Activated CD4-positive, alpha-beta T cell treated with anti-CD3 and anti-CD28 coated beads, Interleukin-2, Interleukin-6, amounts not matched to agents 100 ng/mL and 50 ng/mL, durations not matched to agents 16 hours and 8 hours (primary cell): ENCODE measurements at regions not wholly inside any gene's neighbourhood (a gene's known extent, or its start where the extent isn't known, plus 50 kb on each side); places are given as distances from the start of the nearest gene placed in this dataset.
"Not testable (repeated sequence)": the region's sequence is repeated elsewhere in the genome, so short reads cannot be mapped to it uniquely, and the experiment has no call there.

ENCODE experiments used
- DNase-seq: peaks from one replicate; pipeline ENCODE4 v3.0.0-alpha.2; 2020

DNA sequence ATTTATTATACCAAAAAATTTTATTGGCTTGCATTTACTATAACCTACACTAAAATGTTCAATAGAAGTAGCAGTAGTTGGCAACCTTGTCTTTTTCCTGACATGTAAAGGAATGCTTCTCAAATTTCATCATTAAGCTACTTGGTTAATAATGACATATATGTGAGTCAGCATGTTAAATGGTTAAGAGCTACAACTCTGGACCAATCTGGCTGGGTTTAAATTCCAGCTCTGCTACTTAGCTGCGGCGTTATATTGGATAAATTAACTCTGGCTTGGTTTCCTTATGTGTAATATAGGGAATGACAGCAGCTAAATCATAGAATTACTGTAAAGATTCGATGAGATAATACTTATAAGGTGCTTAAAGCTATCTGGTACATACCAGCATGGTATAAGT lies 53.7 kb upstream of the OTOGL start:
- no peak for DNase-seq

GRCh38 chr12:80044694-80045046 lies 54.7 kb upstream of the OTOGL start:
- peak; percentile 58 for DNase-seq

GRCh38 chr12:80041692-80042091 lies 57.6 kb upstream of the OTOGL start:
- DNase-seq, result no peak

DNA sequence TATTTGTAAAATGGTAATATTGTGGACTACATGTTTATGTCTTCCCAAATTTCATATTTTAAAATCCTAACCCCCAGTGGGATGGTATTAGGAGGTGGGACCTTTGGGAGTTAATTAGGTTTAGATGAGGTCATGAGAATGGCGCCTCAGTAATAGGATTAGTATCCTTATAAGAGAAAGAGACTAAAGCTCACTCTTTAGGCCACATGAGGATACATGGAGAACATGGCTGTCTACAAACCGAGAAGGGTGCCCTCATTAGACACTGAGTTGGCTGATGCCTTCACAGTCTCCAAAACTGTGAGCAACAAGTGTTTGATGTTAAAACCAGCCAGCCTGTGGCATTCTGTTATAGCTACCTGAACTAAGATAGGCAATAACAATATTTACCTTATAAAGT lies 58.3 kb upstream of the OTOGL start:
- no peak for DNase-seq

GRCh38 chr12:80040075-80040738 lies 59.1 kb upstream of the OTOGL start:
- peak; percentile 56 for DNase-seq

- no peak for DNase-seq
Observed at GRCh38 chr12:80038062-80038560, 61.2 kb upstream of the OTOGL start.

DNA sequence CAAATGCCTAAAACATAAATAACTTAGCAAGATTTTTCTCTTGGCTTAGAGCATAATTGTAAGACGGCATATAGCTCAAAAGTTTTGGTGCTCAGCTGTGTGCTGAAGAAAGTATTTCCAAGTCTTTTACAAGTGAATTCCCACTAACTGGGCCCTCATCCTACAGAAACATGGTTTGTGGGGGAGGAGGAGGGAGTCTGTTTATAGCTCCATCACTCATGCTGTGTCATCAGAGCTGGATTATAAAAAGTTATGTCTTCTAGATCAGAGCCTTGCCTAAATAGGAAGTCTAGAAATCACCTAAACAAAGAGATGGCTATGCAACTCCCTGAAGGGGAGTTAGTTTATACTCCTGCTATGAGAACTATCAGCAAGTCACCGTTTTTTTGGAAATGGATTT lies 65.9 kb upstream of the OTOGL start:
- no peak for DNase-seq

GRCh38 chr12:80032946-80033345 lies 66.4 kb upstream of the OTOGL start:
- DNase-seq, result no peak

DNA sequence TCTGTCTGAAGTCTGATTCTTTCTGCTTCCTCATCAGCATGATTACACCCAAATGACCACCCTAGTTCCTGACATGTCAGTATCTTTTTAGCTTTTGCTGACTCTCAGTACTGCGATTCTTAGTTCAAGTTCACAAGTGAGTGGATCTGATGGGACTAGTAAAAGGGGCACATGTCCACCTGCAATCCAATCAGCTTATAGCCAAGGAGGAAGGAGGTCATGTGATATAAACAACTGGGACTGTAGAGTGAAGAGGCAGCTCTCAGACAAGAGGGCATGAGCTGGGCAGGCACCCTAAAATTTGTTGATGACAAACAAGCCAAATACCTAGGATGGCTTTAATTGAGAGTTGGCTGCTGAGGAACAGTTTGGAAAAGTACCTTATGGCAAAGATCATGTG lies 68.1 kb upstream of the OTOGL start:
- DNase-seq, result no peak

GRCh38 chr12:80025638-80026037 lies 73.7 kb upstream of the OTOGL start:
- DNase-seq, result no peak

DNA sequence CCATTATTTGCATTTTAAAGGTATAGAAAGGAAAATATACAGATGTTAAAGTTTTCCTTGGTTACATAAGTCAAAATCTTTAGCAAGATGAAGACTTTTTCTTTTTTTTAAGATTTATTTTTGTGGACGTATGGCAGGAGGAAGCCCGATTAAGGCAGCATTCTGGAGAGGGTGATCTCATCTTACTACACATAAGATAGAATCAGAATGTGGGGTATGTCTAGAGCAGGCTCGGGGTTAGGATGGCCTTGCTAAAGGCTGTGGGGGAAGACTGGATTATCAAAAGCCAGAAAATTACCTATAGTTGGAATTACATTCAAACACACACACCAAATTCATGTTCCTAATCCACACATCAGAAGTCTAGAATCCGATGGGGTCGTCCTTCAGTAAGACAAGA lies 79.6 kb upstream of the OTOGL start:
- no peak for DNase-seq

DNA sequence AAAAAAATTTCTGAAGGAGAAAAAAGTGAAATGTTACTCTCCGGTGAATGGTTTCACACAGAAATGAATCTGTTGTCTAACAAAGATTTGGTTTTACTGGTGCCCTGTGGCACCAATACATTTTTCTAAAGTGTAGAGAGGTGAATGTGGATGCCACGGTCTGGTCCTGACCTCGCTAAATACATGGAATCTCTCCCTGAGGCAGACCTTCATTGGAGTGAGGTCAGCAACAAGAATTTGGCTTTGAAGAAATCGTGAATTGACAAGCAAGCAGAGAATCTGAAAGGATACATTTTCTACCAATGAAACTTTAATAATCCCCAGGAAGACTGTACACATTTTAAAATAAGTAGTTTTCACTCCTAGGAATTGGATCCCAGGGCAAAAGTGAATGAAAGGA lies 81.2 kb upstream of the OTOGL start:
- DNase-seq, result no peak

DNA sequence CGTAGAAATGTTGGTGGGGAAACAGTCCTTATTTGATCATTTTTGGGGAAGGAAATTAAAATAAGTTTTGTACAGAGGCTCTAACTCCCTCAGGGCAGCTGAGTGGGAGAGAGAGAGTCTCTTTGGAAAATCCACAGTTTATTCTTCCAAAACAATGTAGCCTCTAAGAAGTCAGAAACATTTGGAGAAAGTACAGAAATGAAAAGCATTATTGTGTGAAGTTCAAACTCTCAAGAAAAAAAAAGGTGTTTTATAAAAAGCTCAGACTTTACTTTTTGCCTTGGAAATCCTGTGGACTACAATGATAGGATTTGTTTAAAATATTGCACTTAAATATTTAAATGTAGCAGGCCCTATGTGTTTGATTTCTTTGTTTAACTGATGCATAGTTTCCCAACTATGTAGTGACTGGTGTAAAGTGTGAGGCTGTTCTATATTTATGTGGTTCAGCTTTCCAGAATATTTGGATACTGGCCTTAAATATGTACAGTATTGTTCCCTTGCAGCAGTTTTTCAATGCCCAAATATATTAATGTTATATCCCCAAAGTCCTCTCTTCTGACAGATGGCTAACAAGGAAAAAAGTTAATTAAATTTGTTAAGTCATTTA lies 82.0 kb upstream of the OTOGL start:
- no peak for DNase-seq

- no peak for DNase-seq
Observed at GRCh38 chr12:80016684-80017083, 81.8 kb upstream of the PPP1R12A start.

GRCh38 chr12:80015660-80016059 lies 80.8 kb upstream of the PPP1R12A start:
- DNase-seq, result no peak

DNA sequence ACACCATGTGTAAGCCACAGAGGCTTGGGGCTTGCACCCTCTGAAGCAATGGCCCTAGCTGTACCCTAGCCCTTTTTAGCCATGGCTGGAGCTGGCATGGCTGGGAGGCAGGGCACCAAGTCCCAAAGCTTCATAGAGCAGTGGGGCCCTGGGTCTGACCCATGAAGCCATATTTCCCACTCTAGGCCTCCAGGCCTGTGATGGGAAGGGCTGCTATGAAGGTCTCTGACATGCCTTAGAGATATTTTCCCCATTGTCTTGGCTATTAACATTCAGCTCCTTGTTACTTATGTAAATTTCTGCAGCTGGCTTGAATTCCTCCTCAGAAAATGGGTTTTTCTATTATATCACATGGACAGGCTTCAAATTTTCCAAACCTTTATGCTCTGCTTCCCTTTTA lies 68.8 kb upstream of the PPP1R12A start:
- not testable (repeated sequence) for DNase-seq

- no peak for DNase-seq
Observed at GRCh38 chr12:80001562-80001961, 66.7 kb upstream of the PPP1R12A start.

DNA sequence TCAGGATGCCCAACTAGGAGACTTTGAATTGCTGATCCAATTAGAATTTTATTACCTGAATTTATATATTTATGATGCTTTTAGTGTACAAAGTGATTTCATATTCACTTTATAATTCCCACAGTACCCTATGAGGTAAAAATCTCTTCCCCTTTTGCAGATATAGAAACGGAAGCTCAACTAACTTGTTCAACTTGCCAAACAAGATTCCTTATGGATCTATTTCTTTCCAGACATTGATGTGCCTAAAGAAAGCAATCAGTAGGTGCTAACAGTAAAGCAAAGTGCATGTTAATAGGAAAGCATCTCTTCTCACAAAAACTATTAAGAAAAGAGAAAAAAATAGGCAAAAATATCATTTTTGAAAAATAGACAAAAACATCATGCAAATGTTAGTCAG lies 65.9 kb upstream of the PPP1R12A start:
- DNase-seq, result no peak

- DNase-seq, result no peak
Observed at GRCh38 chr12:79998554-79998953, 63.7 kb upstream of the PPP1R12A start.

DNA sequence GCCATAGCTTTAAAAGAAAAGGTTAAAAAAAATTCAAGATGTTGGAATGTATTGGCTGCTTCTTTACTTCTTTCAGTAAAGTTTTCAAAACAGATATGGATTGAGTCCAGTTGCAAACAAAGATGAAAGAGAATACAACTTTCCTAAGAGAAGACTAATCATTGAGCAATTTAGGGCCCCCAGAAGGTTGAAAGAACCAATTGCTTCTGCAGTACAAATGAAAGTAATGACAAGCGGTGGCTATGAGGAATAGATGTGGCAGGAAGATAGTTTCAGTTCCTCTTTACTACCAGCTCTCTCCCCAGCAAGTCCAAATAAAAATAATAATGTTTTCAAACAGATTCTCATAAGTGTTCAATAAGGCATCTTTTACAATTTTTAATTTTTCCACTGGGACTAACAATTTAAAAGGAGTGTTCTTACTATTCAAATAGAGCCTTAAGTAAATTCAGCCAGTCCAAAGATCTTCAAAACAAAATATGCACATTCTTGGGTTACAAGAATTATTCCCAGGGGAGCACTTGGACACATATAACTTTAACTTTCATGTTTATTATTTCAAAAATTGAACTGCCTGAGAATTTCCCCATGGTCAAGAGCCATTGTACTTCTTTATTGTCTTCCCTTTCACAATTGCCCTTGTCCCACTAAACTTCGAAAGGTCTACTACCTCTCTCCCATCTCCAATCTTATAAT lies 62.3 kb upstream of the PPP1R12A start:
- no peak for DNase-seq

- not testable (repeated sequence) for DNase-seq
Observed at GRCh38 chr12:79995385-79996084, 60.6 kb upstream of the PPP1R12A start.

GRCh38 chr12:79993106-79993862 lies 58.4 kb upstream of the PPP1R12A start:
- no peak for DNase-seq

GRCh38 chr12:79991586-79991985 lies 56.7 kb upstream of the PPP1R12A start:
- no peak for DNase-seq
